GM18502 (cell line): ENCODE measurements at regions not wholly inside any gene's neighbourhood (a gene's known extent, or its start where the extent isn't known, plus 50 kb on each side); places are given as distances from the start of the nearest gene placed in this dataset.
"Not testable (repeated sequence)": the region's sequence is repeated elsewhere in the genome, so short reads cannot be mapped to it uniquely, and the experiment has no call there.

Experiments
- ATAC-seq: cut with Tn5 transposase; IDR thresholded peaks from one replicate; pipeline ENCODE4 v1.9.1; 2021; ENCODE audit warnings: mild to moderate bottlenecking; ENCODE audit not compliant: unreplicated experiment, poor library complexity

- no peak for ATAC-seq
These were observed 104.6 kb downstream of the SOX1 start for GRCh38 chr13:112171570-112171965.

- no peak for ATAC-seq
These were observed 105.1 kb downstream of the SOX1 start for GRCh38 chr13:112172017-112172416.

GRCh38 chr13:112172641-112173251 lies 105.8 kb downstream of the SOX1 start:
- ATAC-seq = no peak

DNA sequence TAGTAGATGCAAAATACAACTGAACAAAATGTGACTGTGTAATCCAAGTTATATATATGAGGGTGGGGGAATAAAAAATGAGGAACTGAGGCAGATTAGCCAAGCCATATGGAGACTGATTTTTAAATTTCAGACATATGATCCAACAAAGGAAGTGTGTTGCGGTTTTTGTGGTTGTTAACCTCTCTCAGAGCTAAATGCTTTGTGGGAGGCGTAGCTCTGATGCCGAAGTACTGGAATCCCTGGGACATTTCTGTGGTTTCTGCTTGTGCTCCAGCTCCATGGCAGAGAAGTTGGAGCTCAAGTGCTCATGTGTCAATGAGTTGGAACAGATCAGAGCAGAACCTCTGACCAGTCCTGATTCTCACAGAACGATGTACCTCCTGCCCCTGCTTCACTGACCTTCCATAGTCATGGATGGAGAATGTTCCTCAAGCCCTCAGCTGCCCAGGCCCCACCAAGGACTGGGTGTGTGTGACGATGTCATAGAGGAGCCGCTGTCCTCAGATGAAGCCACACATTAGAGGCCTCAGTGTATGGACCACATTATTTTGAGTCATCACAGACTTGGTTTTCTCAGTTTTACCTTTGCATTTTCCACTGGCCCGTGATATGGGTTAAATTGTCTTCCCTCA lies 107.6 kb downstream of the SOX1 start:
- ATAC-seq = no peak

GRCh38 chr13:112175162-112176075 lies 108.5 kb downstream of the SOX1 start:
- ATAC-seq = no peak

- not testable (repeated sequence) for ATAC-seq
These were observed 109.5 kb downstream of the SOX1 start for GRCh38 chr13:112176141-112177119.

- no peak for ATAC-seq
These were observed 110.7 kb downstream of the SOX1 start for GRCh38 chr13:112177450-112178288.

DNA sequence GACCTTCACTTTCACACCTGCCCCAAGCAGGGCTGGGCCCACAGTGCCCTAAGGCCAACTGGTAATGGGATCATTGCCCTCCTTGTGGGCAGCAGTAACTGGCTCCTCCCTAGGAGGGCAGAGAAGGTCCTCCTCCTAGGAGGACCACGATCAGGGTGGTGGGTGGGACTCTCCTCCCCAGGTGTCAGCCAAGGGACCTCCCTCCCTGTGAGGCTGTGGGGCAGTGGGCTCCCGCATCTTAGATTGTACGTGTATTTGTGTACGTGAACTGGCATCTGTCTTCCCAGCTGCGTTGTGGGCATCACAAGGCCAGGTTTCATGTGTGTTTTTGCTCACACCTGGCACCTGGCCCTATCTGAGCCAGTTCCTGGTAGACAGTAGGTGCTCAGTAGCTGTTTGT lies 111.8 kb downstream of the SOX1 start:
- ATAC-seq = no peak

DNA sequence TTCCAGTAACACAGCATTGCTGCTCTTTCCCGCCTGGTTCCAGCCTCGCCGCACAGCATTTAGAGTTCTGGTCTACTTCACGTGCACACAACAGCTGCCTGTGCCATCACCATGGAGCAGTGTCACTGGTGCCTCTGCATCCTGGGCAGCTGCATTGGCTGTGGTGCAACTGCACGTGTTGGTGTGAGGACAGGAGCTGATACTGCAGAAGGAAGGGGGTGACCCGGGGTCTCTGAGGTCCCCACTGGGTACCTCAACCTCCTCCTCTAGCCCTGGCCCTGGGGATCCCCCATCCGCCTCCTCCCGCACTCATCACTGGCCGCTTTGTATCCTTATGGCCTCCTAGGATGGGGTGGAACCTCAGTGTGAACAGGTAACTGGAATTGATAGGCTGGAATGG lies 112.5 kb downstream of the SOX1 start:
- ATAC-seq = no peak

- ATAC-seq = no peak
These were observed 113.0 kb downstream of the SOX1 start for GRCh38 chr13:112179995-112180394.

- ATAC-seq = no peak
These were observed 114.6 kb downstream of the SOX1 start for GRCh38 chr13:112181336-112182067.

DNA sequence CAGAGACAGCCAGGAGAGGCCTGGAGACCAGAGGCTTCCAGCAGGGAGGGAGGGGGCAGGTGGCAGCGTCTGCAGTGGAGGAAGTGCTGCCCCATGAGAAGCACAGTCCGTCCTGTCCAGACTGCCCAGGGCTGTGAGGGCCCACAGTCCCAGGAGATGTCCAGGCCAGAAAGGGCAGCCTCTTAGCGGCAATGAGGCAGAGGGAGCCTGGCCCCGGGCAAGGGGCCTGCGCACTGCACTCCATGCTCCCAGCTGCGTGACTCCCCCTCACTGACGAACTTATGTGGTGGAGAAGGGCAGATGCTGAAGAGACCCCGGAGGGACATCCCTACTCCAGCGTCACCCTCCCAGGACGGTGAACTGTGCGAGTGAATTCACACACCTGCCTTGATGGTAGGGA lies 115.3 kb downstream of the SOX1 start:
- ATAC-seq = no peak

DNA sequence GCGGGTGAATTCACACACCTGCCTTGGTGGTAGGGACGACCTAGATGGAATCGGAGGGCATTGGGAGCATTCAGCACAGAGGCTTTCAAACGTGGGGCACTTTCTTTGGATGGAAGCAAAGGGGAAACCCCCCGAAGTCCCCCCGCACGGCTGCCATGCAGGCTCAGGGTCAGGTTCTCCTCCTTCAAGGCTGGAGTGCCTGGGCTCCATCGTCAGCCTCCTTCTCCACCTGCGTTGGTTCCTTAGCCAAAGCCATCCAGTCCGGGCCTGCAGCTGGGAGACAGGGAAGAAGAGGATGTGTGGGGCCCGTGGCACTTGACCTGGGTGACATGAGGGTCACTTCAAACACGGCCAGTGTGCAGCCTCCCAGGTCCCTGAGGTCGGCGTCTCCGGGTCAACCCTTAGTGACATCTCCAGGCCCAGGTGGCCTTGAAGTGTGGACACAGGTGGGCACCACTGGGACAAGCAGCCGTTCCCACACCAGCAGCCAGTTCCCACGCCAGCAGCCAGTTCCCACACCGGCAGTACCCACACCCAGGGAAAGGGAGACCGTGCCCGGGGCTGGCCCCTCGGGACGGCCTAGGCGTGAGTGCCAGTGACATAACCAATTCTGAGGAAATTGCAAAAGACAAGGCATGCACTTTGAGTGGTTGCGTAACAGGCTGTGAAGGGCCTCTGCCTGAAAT lies 116.0 kb downstream of the SOX1 start:
- ATAC-seq = no peak

DNA sequence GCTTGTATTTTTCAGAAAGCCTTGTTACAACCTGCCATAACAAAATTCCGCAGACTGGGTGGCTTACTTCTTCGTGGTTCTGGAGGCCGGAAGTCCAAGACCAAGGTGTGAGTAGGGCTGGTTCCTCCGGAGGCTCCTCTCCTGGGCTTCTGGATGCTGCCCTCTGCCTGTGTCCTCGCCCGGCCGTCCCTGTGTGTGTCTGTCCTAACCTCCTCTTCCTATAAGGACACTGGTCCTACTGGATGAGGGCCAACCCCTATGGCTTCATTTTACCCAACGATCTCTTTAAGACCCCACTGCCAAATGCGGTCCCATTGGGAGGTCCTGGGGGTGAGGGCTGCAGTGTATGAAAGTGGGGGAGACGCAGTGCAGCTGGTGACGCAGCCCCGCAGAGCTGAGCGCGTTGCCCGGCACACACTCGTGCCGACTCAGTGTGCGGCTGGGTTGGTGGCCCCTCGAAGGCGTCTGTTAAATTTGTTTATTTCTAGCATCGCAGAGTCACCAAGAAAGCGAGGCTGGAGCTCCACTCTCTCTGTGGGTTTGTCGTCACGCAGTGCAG lies 116.7 kb downstream of the SOX1 start:
- ATAC-seq = no peak

DNA sequence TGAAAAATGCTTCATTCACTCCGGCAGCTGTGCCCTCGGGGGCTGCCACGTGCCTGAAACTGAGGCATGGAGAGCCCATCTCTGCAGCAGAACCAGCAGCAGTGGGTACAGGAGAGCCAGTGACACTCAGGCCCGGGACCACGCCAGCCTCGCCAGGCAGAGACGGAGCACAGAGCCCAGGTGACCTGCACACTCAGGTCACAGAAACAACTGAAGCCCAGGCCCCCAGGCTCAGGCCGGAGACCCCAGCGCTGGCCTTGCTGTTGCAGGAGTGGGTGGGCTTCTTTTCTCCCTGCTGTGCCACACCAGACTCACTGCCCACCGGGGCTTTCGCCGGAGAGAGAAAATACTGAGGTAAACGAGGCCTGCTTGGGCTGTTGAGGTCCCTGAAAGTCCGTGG lies 117.3 kb downstream of the SOX1 start:
- no peak for ATAC-seq

DNA sequence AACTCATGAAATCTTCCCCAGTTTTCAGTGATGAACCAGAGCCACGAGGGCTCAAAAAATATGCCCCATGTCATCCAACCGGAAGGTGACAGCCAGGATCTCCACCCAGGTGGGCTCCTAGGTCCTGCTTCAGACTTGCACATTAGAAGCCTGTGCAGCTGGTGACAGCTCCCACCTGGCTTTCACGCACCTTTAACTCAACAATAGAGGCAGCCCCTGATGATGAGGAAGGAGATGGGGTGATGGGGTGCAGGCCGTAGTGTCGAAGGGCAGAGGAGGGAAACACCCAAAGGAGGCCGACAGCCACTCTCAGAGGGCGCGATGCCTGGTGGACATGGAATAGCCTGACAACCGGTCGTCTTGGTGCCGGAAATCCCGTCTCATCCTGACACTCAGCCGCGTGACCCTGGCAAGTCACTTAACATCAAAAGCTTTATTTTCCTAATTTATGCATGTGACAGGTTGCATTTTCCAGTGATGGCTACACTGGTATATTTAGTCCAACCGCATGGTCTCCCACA lies 118.0 kb downstream of the SOX1 start:
- ATAC-seq = no peak

DNA sequence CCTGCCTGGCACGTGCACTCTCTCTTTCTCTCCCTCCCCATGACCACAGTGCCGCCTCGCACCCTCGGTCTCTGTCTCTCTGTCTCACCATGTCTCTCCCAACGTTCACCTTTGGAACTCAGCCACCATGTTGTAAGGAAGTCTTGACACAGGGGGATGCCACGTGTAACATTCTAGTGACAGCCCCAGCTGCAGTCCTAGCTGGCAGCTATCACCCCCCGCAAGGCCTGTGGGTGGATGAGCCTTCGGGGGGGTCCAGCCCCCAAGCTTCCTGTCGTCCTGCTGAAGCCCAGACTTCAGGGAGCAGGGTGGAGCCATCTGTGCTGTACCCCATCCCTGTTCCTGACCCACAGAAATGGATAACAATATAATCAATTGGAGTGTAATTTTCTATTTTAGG lies 118.5 kb downstream of the SOX1 start:
- no peak for ATAC-seq

- no peak for ATAC-seq
These were observed 119.1 kb downstream of the SOX1 start for GRCh38 chr13:112186091-112186490.
